GM21786 (cell line): ENCODE measurements at regions not wholly inside any gene's neighbourhood (a gene's known extent, or its start where the extent isn't known, plus 50 kb on each side); places are given as distances from the start of the nearest gene placed in this dataset.
A peak's percentile ranks its signal among the peaks of the same experiment; 100 is the strongest.
"Not testable (repeated sequence)": the region's sequence is repeated elsewhere in the genome, so short reads cannot be mapped to it uniquely, and the experiment has no call there.

ENCODE experiments used
- ATAC-seq: cut with Tn5 transposase; IDR thresholded peaks from one replicate; pipeline ENCODE4 v1.9.1; 2021; ENCODE audit not compliant: unreplicated experiment

GRCh38 chrX:67213686-67214085, 330.1 kb upstream of the AR start:
- ATAC-seq, result not testable (repeated sequence)

- ATAC-seq, result peak; percentile 81
These were observed 335.9 kb upstream of the AR start for GRCh38 chrX:67207912-67208311.

DNA sequence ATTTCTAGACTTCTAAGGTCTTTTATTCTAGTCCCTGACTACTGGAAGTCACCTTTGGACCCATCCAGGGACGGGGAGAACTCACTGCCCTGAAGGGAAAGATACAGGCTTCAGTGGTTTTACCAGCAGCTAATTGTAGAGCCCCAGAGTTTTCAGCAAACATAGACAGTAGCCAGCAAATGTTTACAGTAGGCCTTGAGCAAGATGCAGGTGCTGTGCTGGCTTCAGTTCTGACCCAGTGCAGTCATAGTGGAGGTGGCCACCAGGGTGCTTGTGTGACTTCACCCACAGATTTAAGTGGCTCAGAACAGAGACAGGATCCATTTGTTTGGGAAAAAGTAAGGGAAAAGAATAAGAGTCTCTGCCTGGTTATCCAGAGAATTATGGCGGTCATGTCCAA, 384.4 kb upstream of the AR start:
- ATAC-seq, result no peak

GRCh38 chrX:67114635-67115034, 429.2 kb upstream of the AR start:
- no peak for ATAC-seq

GRCh38 chrX:67105758-67106116, 438.1 kb upstream of the AR start:
- no peak for ATAC-seq

DNA sequence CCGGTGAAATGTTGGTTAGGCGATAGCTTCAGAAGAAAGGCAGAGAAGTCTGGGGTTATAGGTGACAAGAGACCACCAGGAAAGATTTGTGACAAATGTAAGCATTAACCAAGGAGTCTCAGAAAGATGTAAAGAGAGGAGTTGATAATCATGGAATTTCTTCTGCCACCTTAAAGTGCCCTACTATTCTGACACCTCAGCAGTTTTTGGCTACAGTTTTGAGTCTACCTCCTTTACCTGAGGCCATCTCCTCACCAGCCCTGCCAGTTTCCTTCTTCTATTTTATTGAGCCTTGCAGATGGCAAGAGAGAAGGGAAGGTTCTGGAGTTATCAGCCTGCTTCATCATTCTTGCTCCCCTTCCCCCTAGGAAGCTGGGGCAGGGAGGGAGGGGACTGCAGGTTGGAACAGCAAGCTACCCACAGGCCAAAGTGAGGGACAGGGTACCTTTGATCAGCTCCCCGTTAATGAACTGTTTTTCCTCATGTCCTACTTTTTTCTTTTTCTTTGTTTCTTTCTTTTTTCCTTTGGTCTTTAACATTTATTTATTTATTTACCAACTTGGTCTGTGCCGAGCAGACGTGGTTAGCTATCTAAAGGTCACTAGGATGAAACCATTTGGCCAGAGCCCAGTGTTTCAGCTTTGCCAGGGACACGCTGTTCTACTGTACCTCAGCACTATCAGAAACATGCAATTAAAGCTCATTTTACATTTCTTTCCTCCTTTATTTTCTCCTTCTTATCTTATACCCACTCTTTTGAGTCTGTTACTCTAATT, 438.7 kb upstream of the AR start:
- ATAC-seq, result no peak

DNA sequence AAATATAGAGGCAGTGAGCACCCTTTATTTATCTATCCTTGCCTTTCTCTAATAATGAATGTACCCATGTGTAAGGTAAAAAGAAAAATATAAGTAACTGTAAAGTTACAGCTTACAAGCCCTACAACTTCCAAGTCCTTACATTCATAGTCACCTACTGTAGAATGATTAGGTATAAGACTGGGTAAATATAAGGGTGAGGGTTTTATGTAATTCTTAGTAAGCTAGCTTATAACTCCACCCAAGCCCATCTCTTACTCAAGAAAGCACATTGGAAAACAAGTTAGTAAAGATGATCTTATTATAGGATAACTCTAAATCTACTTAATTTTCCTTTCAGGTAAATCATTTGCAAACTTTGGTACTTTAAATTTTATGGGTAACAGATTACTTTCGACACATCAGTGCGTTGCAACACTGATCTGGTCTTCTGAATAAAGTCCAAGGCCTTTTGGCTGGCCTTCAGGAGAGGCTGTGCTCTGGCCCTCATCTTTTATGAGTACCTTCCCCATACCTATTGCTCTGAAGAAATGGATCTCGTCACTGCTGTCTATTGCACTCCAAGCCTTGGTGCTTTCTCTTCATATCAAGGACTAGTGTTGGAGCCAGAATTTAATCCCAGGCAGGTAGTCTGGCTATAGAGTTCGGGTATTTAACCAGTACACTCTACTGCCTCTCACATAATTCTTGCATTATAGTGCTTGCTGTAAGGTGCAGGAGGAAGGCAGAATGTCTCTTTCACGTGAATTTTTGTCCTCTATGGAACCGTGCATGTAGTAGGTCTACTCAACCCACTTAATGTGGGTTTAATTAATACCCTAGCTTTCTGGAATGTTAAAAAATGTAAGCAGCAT, 443.6 kb upstream of the AR start:
- no peak for ATAC-seq

DNA sequence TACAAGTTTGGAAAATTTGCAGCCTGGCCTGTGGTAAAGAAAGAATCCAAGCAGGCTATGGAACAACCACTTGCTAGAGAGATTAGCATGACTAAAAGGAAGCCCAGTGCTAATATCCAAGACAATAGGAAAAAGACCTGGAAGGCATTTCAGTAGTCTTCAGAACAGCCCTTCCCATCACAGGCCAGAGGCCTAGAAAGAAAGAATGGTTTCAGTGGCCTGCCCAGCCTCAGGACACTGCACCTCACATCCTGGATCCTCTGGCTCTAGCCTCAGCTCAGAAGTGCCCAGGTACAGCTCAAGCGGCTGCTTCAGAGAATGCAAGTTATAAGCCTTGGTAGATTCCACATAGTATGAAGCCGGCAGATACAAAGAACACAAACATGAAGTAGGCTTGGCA, 449.8 kb upstream of the AR start:
- ATAC-seq, result no peak

DNA sequence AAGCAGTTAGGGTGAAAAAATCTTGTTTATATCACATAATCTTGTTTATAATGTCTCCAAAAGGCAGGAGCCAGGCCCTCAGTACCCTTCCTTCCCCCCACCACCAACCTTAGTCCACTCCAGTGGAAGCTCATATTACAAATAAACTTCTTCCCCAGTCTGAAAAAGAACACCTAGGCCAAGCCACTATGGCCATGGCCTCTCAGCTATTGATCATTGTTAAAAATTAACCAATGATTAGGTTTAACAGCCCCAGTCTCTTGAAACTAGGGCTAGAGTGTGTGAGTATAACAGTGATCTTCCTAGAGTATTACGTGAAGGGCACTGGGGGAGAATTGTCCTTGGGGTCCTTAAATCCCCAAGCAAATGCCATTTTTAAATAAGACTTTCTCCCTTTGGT, 411.9 kb upstream of the EDA2R start:
- ATAC-seq, result no peak

DNA sequence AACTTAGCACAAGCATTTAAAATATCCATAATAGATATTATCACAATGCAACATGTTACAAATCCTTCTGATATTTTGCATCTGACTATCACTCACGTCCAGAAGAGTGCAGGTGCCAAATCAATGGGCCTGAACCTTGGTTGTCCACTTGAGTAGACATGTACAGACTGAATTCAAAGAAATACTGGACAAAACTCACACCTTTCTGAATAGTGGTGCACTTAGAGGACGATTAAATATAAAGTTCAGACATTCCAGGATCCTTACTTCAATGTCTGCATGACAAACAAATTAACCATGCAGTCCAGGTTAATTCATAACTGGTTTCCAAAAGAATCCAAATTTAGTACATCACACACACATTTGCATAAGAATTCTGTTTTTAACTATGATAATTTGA, 406.0 kb upstream of the EDA2R start:
- ATAC-seq, result no peak

GRCh38 chrX:67044029-67044653, 405.3 kb upstream of the EDA2R start:
- no peak for ATAC-seq

- ATAC-seq, result no peak
These were observed 365.6 kb upstream of the EDA2R start for GRCh38 chrX:67004451-67004850.

GRCh38 chrX:66994729-66995128, 355.9 kb upstream of the EDA2R start:
- ATAC-seq, result no peak

DNA sequence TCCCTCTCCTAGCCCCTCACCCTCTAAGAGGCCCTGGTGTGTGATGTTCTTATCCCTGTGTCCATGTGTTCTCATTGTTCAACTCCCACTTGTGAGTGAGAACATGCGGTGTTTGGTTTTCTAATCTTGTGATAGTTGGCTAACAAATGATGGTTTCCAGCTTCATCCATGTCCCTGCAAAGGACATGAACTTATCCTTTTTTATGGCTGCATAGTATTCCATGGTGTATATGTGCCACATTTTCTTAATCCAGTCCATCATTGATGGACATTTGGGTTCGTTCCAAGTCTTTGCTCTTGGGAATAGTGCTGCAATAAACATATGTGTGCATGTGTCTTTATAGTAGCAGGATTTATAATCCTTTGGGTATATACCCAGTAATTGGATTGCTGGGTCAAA, 353.2 kb upstream of the EDA2R start:
- not testable (repeated sequence) for ATAC-seq

- ATAC-seq, result no peak
These were observed 349.5 kb upstream of the EDA2R start for GRCh38 chrX:66988331-66988730.

DNA sequence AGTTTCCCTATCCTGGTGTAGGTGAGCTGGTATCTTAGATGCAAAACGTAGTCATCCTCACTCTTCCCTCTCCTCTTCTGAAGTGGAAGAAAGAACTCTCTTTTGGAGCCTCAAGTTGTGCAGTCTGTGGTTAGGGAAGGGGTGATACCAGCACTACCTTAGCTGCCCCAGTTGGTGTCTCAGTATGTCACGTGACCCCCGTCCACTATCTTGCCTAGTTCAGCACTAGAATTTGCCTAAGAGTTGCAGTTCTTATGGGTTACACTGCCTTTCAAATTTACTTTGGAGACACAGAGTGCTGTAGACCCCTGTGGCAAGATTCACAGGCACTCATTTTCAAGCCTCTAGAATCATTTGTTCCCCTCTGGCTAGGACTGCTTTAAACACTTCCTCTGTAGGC, 322.8 kb upstream of the EDA2R start:
- no peak for ATAC-seq

- ATAC-seq, result no peak
These were observed 292.8 kb upstream of the EDA2R start for GRCh38 chrX:66931713-66932112.

DNA sequence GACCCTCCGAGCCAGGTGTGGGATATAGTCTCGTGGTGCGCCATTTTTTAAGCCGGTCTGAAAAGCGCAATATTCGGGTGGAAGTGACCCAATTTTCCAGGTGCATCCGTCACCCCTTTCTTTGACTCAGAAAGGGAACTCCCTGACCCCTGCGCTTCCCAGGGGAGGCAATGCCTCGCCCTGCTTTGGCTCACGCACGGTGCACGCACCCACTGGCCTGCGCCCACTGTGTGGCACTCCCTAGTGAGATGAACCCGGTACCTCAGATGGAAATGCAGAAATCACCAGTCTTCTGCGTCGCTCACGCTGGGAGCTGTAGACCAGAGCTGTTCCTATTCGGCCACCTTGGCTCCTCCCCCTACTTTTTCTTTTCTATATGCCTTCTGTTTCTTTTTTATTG, 291.6 kb upstream of the EDA2R start:
- ATAC-seq, result not testable (repeated sequence)

GRCh38 chrX:66920296-66920695, 281.4 kb upstream of the EDA2R start:
- no peak for ATAC-seq

DNA sequence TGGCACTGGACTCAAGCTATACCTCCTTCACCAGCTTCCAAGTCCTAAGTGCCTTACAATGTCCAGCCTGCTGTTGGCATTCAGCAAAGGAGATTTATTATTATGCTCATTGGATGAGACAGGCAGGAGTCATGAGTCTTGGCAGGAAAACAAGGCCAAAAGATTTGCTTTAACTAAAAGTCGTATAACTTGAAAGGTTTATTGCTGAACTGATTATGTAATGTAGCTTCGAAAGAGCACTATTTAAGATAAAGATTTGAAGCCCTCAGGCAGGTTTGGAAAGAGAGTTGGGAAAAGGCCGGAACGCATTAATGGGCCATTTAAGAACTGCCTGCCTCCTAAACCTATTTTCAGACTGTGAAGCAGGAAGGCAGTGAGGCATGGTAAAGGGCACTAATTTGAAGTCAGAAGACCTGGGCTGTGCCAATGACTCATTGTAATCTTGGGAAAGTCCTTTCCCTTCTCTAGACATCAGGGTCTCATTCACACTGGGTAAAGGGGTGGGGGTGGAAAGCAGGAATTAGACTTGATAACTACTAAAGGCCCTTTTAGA, 280.5 kb upstream of the EDA2R start:
- no peak for ATAC-seq

DNA sequence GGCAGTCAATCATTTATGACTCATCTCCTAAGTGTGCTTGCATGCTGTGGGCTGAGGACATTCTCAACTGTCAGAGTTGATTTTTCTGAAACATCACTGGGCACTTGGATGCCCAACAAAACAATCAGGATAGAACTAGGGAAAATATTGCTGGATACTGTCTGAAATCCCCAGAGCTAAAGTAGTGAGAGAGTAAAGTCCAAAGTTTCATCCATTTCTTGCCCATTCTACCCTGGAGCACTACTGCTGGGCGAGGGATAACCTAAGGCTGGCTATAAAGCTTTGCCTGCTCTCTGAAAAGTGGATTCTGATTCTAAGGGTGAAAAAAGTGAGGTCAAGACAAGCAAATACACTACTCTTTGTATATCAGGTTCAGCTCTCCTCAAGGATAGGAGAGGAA, 279.6 kb upstream of the EDA2R start:
- ATAC-seq, result no peak

GRCh38 chrX:66915893-66916292, 277.0 kb upstream of the EDA2R start:
- ATAC-seq, result no peak
